Neural cell (in vitro differentiated cells): ENCODE measurements at regions not wholly inside any gene's neighbourhood (a gene's known extent, or its start where the extent isn't known, plus 50 kb on each side); places are given as distances from the start of the nearest gene placed in this dataset.

Source experiments
- EZH2 ChIP-seq: fragments of 200-600, 300-800 bp; shearing (Covaris generic), sonication (generic); IDR thresholded peaks from 2 replicates; pipeline ENCODE4 v1.6.1; 2014; ENCODE audit warnings: antibody characterized with exemption, low read length, borderline replicate concordance, mild to moderate bottlenecking; ENCODE audit not compliant: insufficient read depth, poor library complexity, severe bottlenecking
- RAD21 ChIP-seq: fragments of 450-650 bp; conservative IDR thresholded peaks from 2 replicates; pipeline ENCODE4 v1.6.1; 2014; ENCODE audit warnings: antibody characterized with exemption, mild to moderate bottlenecking, moderate library complexity
- TF ChIP-seq, protein P1 (sequence below): fragments of 450-650 bp; IDR thresholded peaks from 2 replicates; pipeline ENCODE4 v1.5.1; 2014; ENCODE audit warnings: antibody characterized with exemption, mild to moderate bottlenecking, moderate library complexity; ENCODE audit not compliant: poor library complexity, severe bottlenecking
- TF ChIP-seq, protein P2 (sequence below): IDR thresholded peaks from 2 replicates; pipeline ENCODE4 v1.6.1; 2012; ENCODE audit warnings: borderline replicate concordance

DNA sequence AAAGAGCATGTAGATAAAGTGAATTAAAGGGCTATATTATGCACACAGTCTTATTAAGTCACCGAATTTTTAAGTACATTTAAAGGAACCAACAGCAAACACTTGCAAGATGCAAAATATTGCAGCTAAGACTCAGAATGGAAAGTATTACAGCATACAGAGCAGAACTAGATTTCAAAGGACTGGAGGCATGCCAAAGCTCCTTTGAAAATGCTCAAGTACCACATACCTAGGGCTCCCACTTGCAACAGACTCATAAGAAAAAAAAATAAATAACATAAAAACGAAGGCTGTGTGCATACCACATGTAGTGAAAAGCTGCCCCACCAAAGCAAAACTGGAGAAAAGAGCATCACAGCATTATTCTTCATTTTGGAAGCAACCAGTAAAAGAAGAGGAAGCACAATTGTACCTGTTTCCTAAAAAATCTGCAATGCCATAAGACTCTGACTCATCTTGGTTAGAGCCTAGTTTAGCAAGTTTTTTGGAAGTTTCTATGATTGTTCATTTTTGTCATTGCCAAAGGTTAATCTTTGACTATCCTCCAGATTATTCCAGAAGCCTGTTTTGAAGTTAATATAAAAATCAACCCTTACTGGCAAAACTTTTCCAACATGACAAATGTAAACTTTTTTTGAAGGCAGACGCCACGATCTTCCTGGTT lies 306.0 kb upstream of the COL3A1 start:
- TF ChIP-seq, protein P1, sequence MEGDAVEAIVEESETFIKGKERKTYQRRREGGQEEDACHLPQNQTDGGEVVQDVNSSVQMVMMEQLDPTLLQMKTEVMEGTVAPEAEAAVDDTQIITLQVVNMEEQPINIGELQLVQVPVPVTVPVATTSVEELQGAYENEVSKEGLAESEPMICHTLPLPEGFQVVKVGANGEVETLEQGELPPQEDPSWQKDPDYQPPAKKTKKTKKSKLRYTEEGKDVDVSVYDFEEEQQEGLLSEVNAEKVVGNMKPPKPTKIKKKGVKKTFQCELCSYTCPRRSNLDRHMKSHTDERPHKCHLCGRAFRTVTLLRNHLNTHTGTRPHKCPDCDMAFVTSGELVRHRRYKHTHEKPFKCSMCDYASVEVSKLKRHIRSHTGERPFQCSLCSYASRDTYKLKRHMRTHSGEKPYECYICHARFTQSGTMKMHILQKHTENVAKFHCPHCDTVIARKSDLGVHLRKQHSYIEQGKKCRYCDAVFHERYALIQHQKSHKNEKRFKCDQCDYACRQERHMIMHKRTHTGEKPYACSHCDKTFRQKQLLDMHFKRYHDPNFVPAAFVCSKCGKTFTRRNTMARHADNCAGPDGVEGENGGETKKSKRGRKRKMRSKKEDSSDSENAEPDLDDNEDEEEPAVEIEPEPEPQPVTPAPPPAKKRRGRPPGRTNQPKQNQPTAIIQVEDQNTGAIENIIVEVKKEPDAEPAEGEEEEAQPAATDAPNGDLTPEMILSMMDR: no peak
- TF ChIP-seq EZH2 (no peak), RAD21 (no peak)
- TF ChIP-seq, protein P2, sequence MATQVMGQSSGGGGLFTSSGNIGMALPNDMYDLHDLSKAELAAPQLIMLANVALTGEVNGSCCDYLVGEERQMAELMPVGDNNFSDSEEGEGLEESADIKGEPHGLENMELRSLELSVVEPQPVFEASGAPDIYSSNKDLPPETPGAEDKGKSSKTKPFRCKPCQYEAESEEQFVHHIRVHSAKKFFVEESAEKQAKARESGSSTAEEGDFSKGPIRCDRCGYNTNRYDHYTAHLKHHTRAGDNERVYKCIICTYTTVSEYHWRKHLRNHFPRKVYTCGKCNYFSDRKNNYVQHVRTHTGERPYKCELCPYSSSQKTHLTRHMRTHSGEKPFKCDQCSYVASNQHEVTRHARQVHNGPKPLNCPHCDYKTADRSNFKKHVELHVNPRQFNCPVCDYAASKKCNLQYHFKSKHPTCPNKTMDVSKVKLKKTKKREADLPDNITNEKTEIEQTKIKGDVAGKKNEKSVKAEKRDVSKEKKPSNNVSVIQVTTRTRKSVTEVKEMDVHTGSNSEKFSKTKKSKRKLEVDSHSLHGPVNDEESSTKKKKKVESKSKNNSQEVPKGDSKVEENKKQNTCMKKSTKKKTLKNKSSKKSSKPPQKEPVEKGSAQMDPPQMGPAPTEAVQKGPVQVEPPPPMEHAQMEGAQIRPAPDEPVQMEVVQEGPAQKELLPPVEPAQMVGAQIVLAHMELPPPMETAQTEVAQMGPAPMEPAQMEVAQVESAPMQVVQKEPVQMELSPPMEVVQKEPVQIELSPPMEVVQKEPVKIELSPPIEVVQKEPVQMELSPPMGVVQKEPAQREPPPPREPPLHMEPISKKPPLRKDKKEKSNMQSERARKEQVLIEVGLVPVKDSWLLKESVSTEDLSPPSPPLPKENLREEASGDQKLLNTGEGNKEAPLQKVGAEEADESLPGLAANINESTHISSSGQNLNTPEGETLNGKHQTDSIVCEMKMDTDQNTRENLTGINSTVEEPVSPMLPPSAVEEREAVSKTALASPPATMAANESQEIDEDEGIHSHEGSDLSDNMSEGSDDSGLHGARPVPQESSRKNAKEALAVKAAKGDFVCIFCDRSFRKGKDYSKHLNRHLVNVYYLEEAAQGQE: no peak
